Adrenal gland (tissue), 5 donors: ENCODE measurements at regions not wholly inside any gene's neighbourhood (a gene's known extent, or its start where the extent isn't known, plus 50 kb on each side); places are given as distances from the start of the nearest gene placed in this dataset.

Experiments
- CTCF ChIP-seq, 6 experiments: fragments of 450-650 bp in 4 of 6; fragments of 200-600 bp in 2 of 6; sonication (generic) in 1 of 6; IDR thresholded peaks; 1 replicate in 5 of 6; 2 replicates in 1 of 6; pipeline versions ENCODE4 v1.5.1 to v1.8.0; 2016 to 2021; ENCODE audit warnings: antibody characterized with exemption in 6 of 6, mild to moderate bottlenecking in 2 of 6, moderate library complexity in 1 of 6
- POLR2A ChIP-seq, 2 donors: fragments of 450-650 bp; IDR thresholded peaks; one replicate each; pipeline ENCODE4 v1.6.1; 2017; ENCODE audit warnings: antibody characterized with exemption in 2 of 2, mild to moderate bottlenecking in 2 of 2, moderate library complexity in 1 of 2
- donor health status: DM: no; HTN: no; CAD: no.

GRCh38 chr5:67793418-67793817 is 422.1 kb upstream of the PIK3R1 start:
- TF ChIP-seq CTCF (IDR thresholded peaks at IDR 0.05) (no peak), POLR2A (IDR thresholded peaks at IDR 0.05) (no peak)
